T1000 (cell line): ENCODE measurements at regions not wholly inside any gene's neighbourhood (a gene's known extent, or its start where the extent isn't known, plus 50 kb on each side); places are given as distances from the start of the nearest gene placed in this dataset.

ENCODE experiments used
- DNase-seq: peaks from one replicate; lab custom pipeline; 2025; ENCODE audit warnings: mixed read lengths; lab: John Stamatoyannopoulos, UW

GRCh38 chr2:173766537-173767289 is 198.5 kb downstream of the SP3 start:
- DNase-seq = no peak

- no peak for DNase-seq
Observed at GRCh38 chr2:173770947-173771678, 194.1 kb downstream of the SP3 start.

- no peak for DNase-seq
Observed at GRCh38 chr2:173772205-173772604, 193.0 kb downstream of the SP3 start.

- no peak for DNase-seq
Observed at GRCh38 chr2:173773076-173773475, 192.1 kb downstream of the SP3 start.

- DNase-seq = no peak
Observed at GRCh38 chr2:173775440-173775839, 189.7 kb downstream of the SP3 start.

GRCh38 chr2:173782681-173783080 is 182.5 kb downstream of the SP3 start:
- DNase-seq = no peak

GRCh38 chr2:173783382-173783781 is 181.8 kb downstream of the SP3 start:
- no peak for DNase-seq

- no peak for DNase-seq
Observed at GRCh38 chr2:173785813-173786212, 179.4 kb downstream of the SP3 start.

- DNase-seq = no peak
Observed at GRCh38 chr2:173791502-173791901, 173.7 kb downstream of the SP3 start.

GRCh38 chr2:173792166-173792565 is 173.0 kb downstream of the SP3 start:
- no peak for DNase-seq

GRCh38 chr2:173792741-173793140 is 172.4 kb downstream of the SP3 start:
- no peak for DNase-seq

- no peak for DNase-seq
Observed at GRCh38 chr2:173793709-173794565, 171.2 kb downstream of the SP3 start.

GRCh38 chr2:173797586-173798263 is 167.4 kb downstream of the SP3 start:
- DNase-seq = no peak

GRCh38 chr2:173802518-173802917 is 162.7 kb downstream of the SP3 start:
- DNase-seq = no peak

- no peak for DNase-seq
Observed at GRCh38 chr2:173803449-173803848, 161.7 kb downstream of the SP3 start.

GRCh38 chr2:173806761-173807160 is 158.4 kb downstream of the SP3 start:
- no peak for DNase-seq

GRCh38 chr2:173808718-173809117 is 156.5 kb downstream of the SP3 start:
- no peak for DNase-seq

- DNase-seq = no peak
Observed at GRCh38 chr2:173812321-173812720, 152.9 kb downstream of the SP3 start.

- DNase-seq = no peak
Observed at GRCh38 chr2:173814306-173814705, 150.9 kb downstream of the SP3 start.

GRCh38 chr2:173815772-173816171 is 149.4 kb downstream of the SP3 start:
- no peak for DNase-seq

GRCh38 chr2:173817582-173817981 is 147.6 kb downstream of the SP3 start:
- no peak for DNase-seq

- no peak for DNase-seq
Observed at GRCh38 chr2:173818285-173818684, 146.9 kb downstream of the SP3 start.
